HCT116 (cell line): ENCODE measurements at regions not wholly inside any gene's neighbourhood (a gene's known extent, or its start where the extent isn't known, plus 50 kb on each side); places are given as distances from the start of the nearest gene placed in this dataset.

ENCODE experiments used
- ATAC-seq: fragments of 200-7000 bp; cut with Tn5 transposase; 2 replicates; pipeline ENCODE4 v1.9.1; 2020; ENCODE audit warnings: mild to moderate bottlenecking, moderate library complexity
- BruUV-seq: library from RNA; stranded (reverse); fragments of 400-500 nt; replicated peaks from 2 replicates; lab custom pipeline; 2021; lab: Mats Ljungman, UMichigan
- CTCF ChIA-PET: fragments of 300-600 bp; sonication (Branson Sonifier 250); formaldehyde crosslinking; loops from one replicate; lab custom pipeline; 2021; ENCODE audit warnings: antibody characterized with exemption; lab: Charles Lee
- POLR2A ChIA-PET: fragments of 300-600, 350-600 bp; sonication (Branson Sonifier 250); formaldehyde crosslinking; loops from one replicate; lab custom pipeline; 2021; ENCODE audit warnings: antibody characterized with exemption; lab: Charles Lee
- RAD21 ChIA-PET, 2 experiments: fragments of 300-600 bp; sonication (Branson Sonifier 250); formaldehyde crosslinking; loops; one replicate each; lab custom pipeline; 2023; ENCODE audit warnings: low total read pairs in 2 of 2; ENCODE audit not compliant: uncharacterized antibody in 2 of 2, unreplicated experiment in 2 of 2, low non-redundant PET in 1 of 2; lab: Charles Lee
- DNase-seq: peaks from one replicate; pipeline ENCODE4 v3.0.0-alpha.2; 2010; ENCODE audit warnings: low read depth, low spot score
- H2AFZ ChIP-seq: fragments of 200-600 bp; shearing (Covaris generic), sonication (generic); 2 replicates; pipeline ENCODE4 v1.6.1; 2017; ENCODE audit warnings: low read depth, mixed run types, mixed read lengths, antibody characterized with exemption, low read length; ENCODE audit not compliant: poor library complexity, severe bottlenecking
- H3K27ac ChIP-seq: 2 replicates; pipeline ENCODE4 v1.5.1; 2012; ENCODE audit warnings: low read depth, low read length
- H3K27me3 ChIP-seq: fragments of 200-600 bp; sonication (generic); 2 replicates; pipeline ENCODE4 v1.6.1; 2016; ENCODE audit warnings: mixed run types, low read length, mixed read lengths; ENCODE audit not compliant: insufficient read depth
- H3K36me3 ChIP-seq, 2 experiments: fragments of 200-500 bp in 1 of 2; fragments of 200-600 bp in 1 of 2; sonication (Bioruptor generic) in 1 of 2; sonication (generic) in 1 of 2; 2 replicates each; pipeline versions ENCODE4 v1.5.1 to v1.6.1; 2014 to 2016; ENCODE audit warnings: low read length in 2 of 2, inconsistent platforms in 1 of 2, mixed read lengths in 1 of 2, mixed run types in 1 of 2; ENCODE audit not compliant: insufficient read depth in 2 of 2, control insufficient read depth in 1 of 2
- H3K4me1 ChIP-seq, 2 experiments: fragments of 200-600 bp in 1 of 2; sonication (generic) in 1 of 2; 2 replicates each; pipeline versions ENCODE4 v1.5.1 to v1.6.1; 2012 to 2017; ENCODE audit warnings: low read length in 2 of 2, inconsistent platforms in 1 of 2, mild to moderate bottlenecking in 1 of 2, mixed read lengths in 1 of 2, mixed run types in 1 of 2, moderate library complexity in 1 of 2; ENCODE audit not compliant: insufficient read depth in 2 of 2, control insufficient read depth in 1 of 2
- H3K4me2 ChIP-seq: fragments of 200-600 bp; sonication (generic); 2 replicates; pipeline ENCODE4 v1.6.1; 2017; ENCODE audit warnings: mixed run types, low read length, mixed read lengths
- H3K4me3 ChIP-seq, 2 experiments: fragments of 200-600 bp in 1 of 2; sonication (generic) in 1 of 2; replicated peaks in 1 of 2; 2 replicates each; pipeline ENCODE4 v1.5.1; 2011 to 2016; ENCODE audit warnings: low read length in 2 of 2, control low read depth in 1 of 2, low read depth in 1 of 2, mild to moderate bottlenecking in 1 of 2, mixed read lengths in 1 of 2, mixed run types in 1 of 2
- H3K79me2 ChIP-seq: fragments of 200-600 bp; sonication (generic); 2 replicates; pipeline ENCODE4 v1.6.1; 2017; ENCODE audit warnings: mild to moderate bottlenecking, mixed run types, low read length, moderate library complexity, mixed read lengths; ENCODE audit not compliant: insufficient read depth
- H3K9ac ChIP-seq: fragments of 200-600 bp; sonication (generic); 2 replicates; pipeline ENCODE4 v1.6.1; 2016; ENCODE audit warnings: low read length, mixed read lengths
- H3K9me2 ChIP-seq: fragments of 200-600 bp; sonication (generic), shearing (Covaris generic); 2 replicates; pipeline ENCODE4 v1.6.1; 2017; ENCODE audit warnings: mixed run types, mild to moderate bottlenecking, moderate library complexity; ENCODE audit not compliant: insufficient read depth
- H3K9me3 ChIP-seq, 2 experiments: fragments of 200-500 bp in 1 of 2; fragments of 200-600 bp in 1 of 2; sonication (Bioruptor generic) in 1 of 2; sonication (generic) in 1 of 2; 2 replicates each; pipeline ENCODE4 v1.6.1; 2014 to 2017; ENCODE audit warnings: low read length in 2 of 2, mixed read lengths in 2 of 2, inconsistent platforms in 1 of 2, low read depth in 1 of 2, mild to moderate bottlenecking in 1 of 2, mixed run types in 1 of 2, moderate library complexity in 1 of 2; ENCODE audit not compliant: control insufficient read depth in 1 of 2, insufficient read depth in 1 of 2
- H4K20me1 ChIP-seq: fragments of 200-600 bp; sonication (generic), shearing (Covaris generic); 2 replicates; pipeline ENCODE4 v1.6.1; 2017; ENCODE audit warnings: mixed run types, mild to moderate bottlenecking, moderate library complexity; ENCODE audit not compliant: insufficient read depth
- CBX3 ChIP-seq: IDR thresholded peaks from 2 replicates; pipeline ENCODE4 v1.6.1; 2012; ENCODE audit warnings: low read depth
- CEBPB ChIP-seq: IDR thresholded peaks from 2 replicates; pipeline ENCODE4 v1.6.1; 2012; ENCODE audit warnings: low read depth
- CTCF ChIP-seq, 3 experiments: fragments of 200-600 bp in 1 of 3; sonication (generic) in 1 of 3; IDR thresholded peaks in 2 of 3; conservative IDR thresholded peaks in 1 of 3; 2 replicates each; pipeline ENCODE4 v1.5.1; 2012 to 2017; ENCODE audit warnings: low read depth in 2 of 3, low read length in 2 of 3, antibody characterized with exemption in 1 of 3, borderline replicate concordance in 1 of 3, control low read depth in 1 of 3, mild to moderate bottlenecking in 1 of 3, mixed read lengths in 1 of 3, mixed run types in 1 of 3, moderate library complexity in 1 of 3; ENCODE audit not compliant: insufficient read depth in 1 of 3
- EZH2phosphoT487 ChIP-seq: fragments of 200-600 bp; IDR thresholded peaks from 2 replicates; pipeline ENCODE4 v1.6.1; 2018; ENCODE audit warnings: antibody characterized with exemption, borderline replicate concordance
- FOSL1 ChIP-seq: IDR thresholded peaks from 2 replicates; pipeline ENCODE4 v1.6.1; 2012; ENCODE audit warnings: low read depth
- POLR2A ChIP-seq: IDR thresholded peaks from 2 replicates; pipeline ENCODE4 v1.7.0; 2011; ENCODE audit warnings: borderline replicate concordance; ENCODE audit not compliant: insufficient read depth, insufficient read length; ENCODE audit errors: extremely low read depth
- SRF ChIP-seq: IDR thresholded peaks from 2 replicates; pipeline ENCODE4 v1.6.1; 2012; ENCODE audit warnings: low read depth
- TCF7L2 ChIP-seq: IDR thresholded peaks from 2 replicates; pipeline ENCODE4 v1.7.0; 2011; ENCODE audit warnings: borderline replicate concordance, inconsistent platforms; ENCODE audit not compliant: insufficient read depth, insufficient read length; ENCODE audit errors: extremely low read depth
- YY1 ChIP-seq: IDR thresholded peaks from 2 replicates; pipeline ENCODE4 v1.6.1; 2011; ENCODE audit warnings: low read length, low read depth, moderate library complexity, mild to moderate bottlenecking; ENCODE audit not compliant: insufficient replicate concordance; ENCODE audit errors: extremely low read depth
- ZBTB33 ChIP-seq: IDR thresholded peaks from 2 replicates; pipeline ENCODE4 v1.6.1; 2011; ENCODE audit warnings: mild to moderate bottlenecking, low read length, moderate library complexity; ENCODE audit not compliant: insufficient replicate concordance; ENCODE audit errors: extremely low read depth
- ZFX ChIP-seq: fragments of 450-650 bp; IDR thresholded peaks from 2 replicates; pipeline ENCODE4 v1.6.1; 2017
- intact Hi-C: fragments of 100-400 bp; cut with micrococcal nuclease; formaldehyde crosslinking; loops from 2 replicates; pipeline ENCODE4 v1.10.0; 2022
- TF ChIP-seq, protein P1 (sequence below): IDR thresholded peaks from 2 replicates; pipeline ENCODE4 v1.6.1; 2012

DNA sequence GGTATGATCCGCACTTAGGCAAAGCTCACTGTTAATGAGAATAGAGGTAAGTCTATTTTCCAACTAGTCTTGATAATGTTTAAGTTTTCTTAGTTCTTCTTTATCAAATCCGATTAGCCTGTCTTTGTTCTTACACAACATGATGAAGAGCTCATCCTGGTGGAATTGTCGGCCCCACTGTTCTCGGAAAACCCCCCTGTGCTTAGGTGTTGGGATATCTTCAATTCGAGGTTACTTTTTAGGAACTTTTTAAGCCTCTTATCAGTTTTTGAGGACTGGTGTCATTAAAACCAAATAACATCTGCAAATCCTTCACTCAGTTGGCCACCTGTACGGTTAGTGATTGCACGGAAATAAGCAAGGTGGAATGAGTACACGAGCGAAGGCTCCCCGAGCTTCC, 60.7 kb upstream of the KIF26B start:
- Histone ChIP-seq H4K20me1 (no peaks in the 10 kb centered on the region), H2AFZ (no peak overlapping the region), H3K4me1 (peaks cover 12 to 23% of the 10 kb centered on the region in 2 experiments), H3K9me3 (no peaks in the 10 kb centered on the region), H3K27ac (no peak overlapping the region), H3K9ac (no peak overlapping the region), H3K79me2 (no peaks in the 10 kb centered on the region), H3K9me2 (no peaks in the 10 kb centered on the region), H3K36me3 (no peaks in the 10 kb centered on the region), H3K4me3 (no peak overlapping the region), H3K4me2 (no peak overlapping the region), H3K27me3 (no peaks in the 10 kb centered on the region)
- BruUV-seq, result no TSS peak
- RAD21 ChIA-PET, result no interaction called here
- CTCF ChIA-PET, result no interaction called here
- no peak for TF ChIP-seq ZBTB33
- no peak for TF ChIP-seq YY1
- TF ChIP-seq SRF, result no peak
- no peak for TF ChIP-seq CBX3
- ATAC-seq (no peak), DNase-seq (no peak)
- intact Hi-C loops, result no loop called here
- POLR2A ChIA-PET, result no interaction called here

- Histone ChIP-seq H3K9me2 (no peaks in the 10 kb centered on the region), H3K4me2 (peak overlapping the region; percentile 58), H4K20me1 (no peaks in the 10 kb centered on the region), H3K9me3 (no peaks in the 10 kb centered on the region), H3K9ac (peak overlapping the region; percentile 43), H3K36me3 (no peaks in the 10 kb centered on the region), H3K4me3 (no peak overlapping the region), H3K27ac (peak overlapping the region; percentile 55; the same call in 1 of the 2 replicates), H3K27me3 (no peaks in the 10 kb centered on the region), H3K79me2 (no peaks in the 10 kb centered on the region), H3K4me1 (peaks cover 12 to 23% of the 10 kb centered on the region in 2 experiments), H2AFZ (peak overlapping the region; percentile 95)
- ChIA-PET RAD21 (no interaction called here), POLR2A (no interaction called here), CTCF (interaction anchor here (1.1 kb wide), 1 partner anchor 13 kb away, joined by 3 read pairs; no protein-coding TSS in a partner anchor)
- ATAC-seq (no peak), DNase-seq (no peak)
- BruUV-seq, result no TSS peak
- intact Hi-C loops, result no loop called here
- TF ChIP-seq EZH2phosphoT487, result no peak
- TF ChIP-seq, protein P1, sequence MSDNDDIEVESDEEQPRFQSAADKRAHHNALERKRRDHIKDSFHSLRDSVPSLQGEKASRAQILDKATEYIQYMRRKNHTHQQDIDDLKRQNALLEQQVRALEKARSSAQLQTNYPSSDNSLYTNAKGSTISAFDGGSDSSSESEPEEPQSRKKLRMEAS, result no peak
- TF ChIP-seq CEBPB, result no peak
- no peak for TF ChIP-seq CTCF (IDR thresholded peaks at IDR 0.05 in 2 of 3, conservative IDR thresholded peaks at IDR 0.05 in 1 of 3; ENCODE audit: borderline replicate concordance in 1 of 3, insufficient read depth in 1 of 3, low read depth in 2 of 3, low read length in 2 of 3)
- no peak for TF ChIP-seq POLR2A
- no peak for TF ChIP-seq FOSL1
- TF ChIP-seq CBX3, result no peak
- TF ChIP-seq TCF7L2, result no peak
- no peak for TF ChIP-seq YY1
- no peak for TF ChIP-seq ZFX
Observed at GRCh38 chr1:245092638-245092976, 62.2 kb upstream of the KIF26B start.
